ENCODE measurements at regions not wholly inside any gene's neighbourhood (a gene's known extent, or its start where the extent isn't known, plus 50 kb on each side); places are given as distances from the start of the nearest gene placed in this dataset.
A peak's percentile ranks its signal among the peaks of the same experiment; 100 is the strongest.

- FAIRE-seq = peak; percentile 65
Observed at GRCh38 chr4:112060212-112060611, 85.0 kb upstream of the FAM241A start.

More at GRCh38 chr4:112060212-112060611, 85.0 kb upstream of the FAM241A start:
- H3K9me3 ChIP-seq (replicated peaks; ENCODE audit: control insufficient read depth, insufficient read depth, low read depth, low read length) = no peaks in the 10 kb centered on the region
- H3K9ac ChIP-seq (ENCODE audit: insufficient read depth in 1 of 2, low read depth in 2 of 2, low read length in 2 of 2) = no peak overlapping the region
- DNase-seq (ENCODE audit: extremely low read depth in 1 of 4, low spot score in 3 of 4) (peak in 2 of 4 experiments; percentile 9 to 22), ATAC-seq (peak; percentile 72)
- H3K36me3 ChIP-seq (ENCODE audit: control insufficient read depth, insufficient read depth, low read length) = no peaks in the 10 kb centered on the region
- no peaks in the 10 kb centered on the region for H3K27me3 ChIP-seq (ENCODE audit: control insufficient read depth in 2 of 2, insufficient read depth in 2 of 2, low read length in 2 of 2)
- CTCF ChIA-PET (ENCODE audit: low intra/inter-chr PET ratio) = no interaction called here
- H3K4me1 ChIP-seq (replicated peaks in 1 of 2; ENCODE audit: control insufficient read depth in 2 of 2, insufficient read depth in 2 of 2, low read length in 2 of 2) = no peaks in the 10 kb centered on the region
- intact Hi-C loops (cut with micrococcal nuclease) (no loop called here), in situ Hi-C loops (cut with MboI) (no loop called here)
- TF ChIP-seq CTCF (IDR thresholded peaks at IDR 0.05 in 2 of 3, conservative IDR thresholded peaks at IDR 0.05 in 1 of 3; ENCODE audit: insufficient read depth in 2 of 3, low read depth in 1 of 3, low read length in 3 of 3) (peak; percentile 31 to 60 (median 45); a peak in 4 of 6 replicates), RAD21 (CRISPR knock-in tag; conservative IDR thresholded peaks at IDR 0.05 in 1 of 2, IDR thresholded peaks at IDR 0.05 in 1 of 2) (peak; percentile 20 to 55; a peak in 3 of 4 replicates), GTF3C2 (IDR thresholded peaks at IDR 0.05; ENCODE audit: borderline replicate concordance, extremely low read depth, insufficient read length) (no peak)
- H3K4me2 ChIP-seq (ENCODE audit: insufficient read depth, low read length) = no peak overlapping the region
- H2AFZ ChIP-seq (ENCODE audit: low read depth, low read length) = no peak overlapping the region
- POLR2A ChIA-PET = no interaction called here
- H3K9me1 ChIP-seq (ENCODE audit: control insufficient read depth, insufficient read depth, low read length) = no peaks in the 10 kb centered on the region
- H3K4me3 ChIP-seq = no peak overlapping the region
- no peak overlapping the region for H3K27ac ChIP-seq (ENCODE audit: extremely low read depth, low read depth, low read length)
- BruUV-seq (replicated peaks) = no TSS peak
- H4K20me1 ChIP-seq (replicated peaks; ENCODE audit: control insufficient read depth, insufficient read depth, low read length) = no peaks in the 10 kb centered on the region
- H3K79me2 ChIP-seq (ENCODE audit: control insufficient read depth, insufficient read depth, low read length) = no peaks in the 10 kb centered on the region
